Loucy (cell line): ENCODE measurements at regions not wholly inside any gene's neighbourhood (a gene's known extent, or its start where the extent isn't known, plus 50 kb on each side); places are given as distances from the start of the nearest gene placed in this dataset.

ENCODE experiments used
- EZH2phosphoT487 ChIP-seq: fragments of 200-600 bp; IDR thresholded peaks from 2 replicates; pipeline ENCODE4 v1.6.1; 2018; ENCODE audit warnings: antibody characterized with exemption, mild to moderate bottlenecking, moderate library complexity, borderline replicate concordance
- TF ChIP-seq, protein P1 (sequence below): fragments of 200-600 bp; sonication (generic); conservative IDR thresholded peaks from 2 replicates; pipeline ENCODE4 v1.5.1; 2014; ENCODE audit warnings: mild to moderate bottlenecking, antibody characterized with exemption, low read length

DNA sequence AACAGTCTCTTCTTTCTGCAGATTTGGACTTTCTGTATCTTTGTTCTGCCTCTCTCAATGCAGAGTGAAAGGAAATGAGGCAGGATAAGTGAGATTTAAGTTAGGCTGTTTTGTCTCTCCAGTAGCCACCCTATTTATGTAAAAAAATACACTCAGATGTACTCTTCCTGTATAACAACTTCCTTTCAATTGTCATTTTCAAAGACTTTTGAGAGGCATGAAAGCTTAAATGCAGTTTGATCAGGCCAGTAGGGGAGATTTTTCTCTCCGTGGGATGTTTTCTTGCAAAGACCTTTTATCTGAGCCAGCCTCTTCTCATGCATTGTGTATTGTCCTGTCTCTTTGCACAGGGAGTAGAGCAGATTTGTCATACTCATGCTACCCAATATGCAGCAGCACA, 166.8 kb downstream of the SLITRK5 start:
- TF ChIP-seq, protein P1, sequence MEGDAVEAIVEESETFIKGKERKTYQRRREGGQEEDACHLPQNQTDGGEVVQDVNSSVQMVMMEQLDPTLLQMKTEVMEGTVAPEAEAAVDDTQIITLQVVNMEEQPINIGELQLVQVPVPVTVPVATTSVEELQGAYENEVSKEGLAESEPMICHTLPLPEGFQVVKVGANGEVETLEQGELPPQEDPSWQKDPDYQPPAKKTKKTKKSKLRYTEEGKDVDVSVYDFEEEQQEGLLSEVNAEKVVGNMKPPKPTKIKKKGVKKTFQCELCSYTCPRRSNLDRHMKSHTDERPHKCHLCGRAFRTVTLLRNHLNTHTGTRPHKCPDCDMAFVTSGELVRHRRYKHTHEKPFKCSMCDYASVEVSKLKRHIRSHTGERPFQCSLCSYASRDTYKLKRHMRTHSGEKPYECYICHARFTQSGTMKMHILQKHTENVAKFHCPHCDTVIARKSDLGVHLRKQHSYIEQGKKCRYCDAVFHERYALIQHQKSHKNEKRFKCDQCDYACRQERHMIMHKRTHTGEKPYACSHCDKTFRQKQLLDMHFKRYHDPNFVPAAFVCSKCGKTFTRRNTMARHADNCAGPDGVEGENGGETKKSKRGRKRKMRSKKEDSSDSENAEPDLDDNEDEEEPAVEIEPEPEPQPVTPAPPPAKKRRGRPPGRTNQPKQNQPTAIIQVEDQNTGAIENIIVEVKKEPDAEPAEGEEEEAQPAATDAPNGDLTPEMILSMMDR, result no peak
- no peak for TF ChIP-seq EZH2phosphoT487
